Medulla oblongata (tissue), 1 donor: ENCODE measurements at regions not wholly inside any gene's neighbourhood (a gene's known extent, or its start where the extent isn't known, plus 50 kb on each side); places are given as distances from the start of the nearest gene placed in this dataset.

Source experiments
- DNase-seq: peaks from one replicate; pipeline ENCODE4 v3.0.0-alpha.2; 2015; ENCODE audit errors: extremely low spot score

DNA sequence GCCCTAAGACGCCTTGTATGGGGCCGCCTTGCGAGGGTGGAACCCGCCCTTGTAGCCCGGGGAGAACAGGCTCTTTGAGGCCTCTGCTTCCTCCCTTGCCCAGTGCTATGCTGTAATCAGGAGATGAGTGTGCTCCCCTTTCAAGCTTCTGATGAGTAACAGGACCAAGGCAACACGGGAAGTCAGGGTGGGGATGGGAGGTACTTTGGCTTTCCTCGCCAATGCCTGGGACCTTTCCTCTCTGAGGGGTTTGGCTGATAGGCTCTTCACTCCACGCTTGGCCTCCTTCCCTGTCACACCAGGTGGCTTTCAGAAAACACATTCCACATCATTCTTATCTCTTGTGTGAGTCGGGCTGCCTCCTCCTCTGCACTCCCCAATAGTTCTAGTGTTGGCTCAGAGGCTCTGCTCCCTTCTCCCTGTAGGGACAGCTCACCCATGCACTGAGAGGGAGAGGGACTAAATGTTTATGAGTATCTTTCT, 223.7 kb upstream of the TRIB2 start:
- DNase-seq, result peak; percentile 10

DNA sequence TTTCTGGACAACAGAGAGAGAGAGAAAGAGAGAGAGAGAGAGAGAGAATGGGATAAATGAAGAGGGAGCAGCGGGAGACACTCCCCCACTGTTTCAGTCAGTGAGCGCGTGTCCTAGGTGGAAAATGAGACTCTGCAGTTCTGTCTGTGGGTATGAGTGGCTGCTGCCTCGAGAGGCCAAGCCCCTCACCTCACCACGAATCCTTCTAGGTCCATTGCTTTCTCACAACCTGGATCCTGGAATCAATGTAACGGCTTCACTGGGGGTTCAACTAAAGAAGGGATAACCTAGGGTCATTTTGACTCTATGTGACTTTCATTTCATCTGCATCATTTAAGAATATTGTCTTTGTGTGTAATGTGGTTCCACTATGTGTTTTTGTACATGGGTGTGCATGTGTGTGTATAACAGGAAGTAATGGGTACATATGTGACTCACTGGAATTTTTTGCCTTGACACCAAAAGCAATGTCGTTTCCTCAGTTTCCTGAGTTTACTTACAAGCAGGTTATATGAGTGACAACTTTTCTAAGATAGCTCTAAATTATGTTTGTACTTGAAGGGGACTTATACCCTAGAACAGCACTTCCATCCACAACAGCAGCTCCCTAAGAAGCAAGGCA, 221.4 kb upstream of the TRIB2 start:
- DNase-seq, result no peak

DNA sequence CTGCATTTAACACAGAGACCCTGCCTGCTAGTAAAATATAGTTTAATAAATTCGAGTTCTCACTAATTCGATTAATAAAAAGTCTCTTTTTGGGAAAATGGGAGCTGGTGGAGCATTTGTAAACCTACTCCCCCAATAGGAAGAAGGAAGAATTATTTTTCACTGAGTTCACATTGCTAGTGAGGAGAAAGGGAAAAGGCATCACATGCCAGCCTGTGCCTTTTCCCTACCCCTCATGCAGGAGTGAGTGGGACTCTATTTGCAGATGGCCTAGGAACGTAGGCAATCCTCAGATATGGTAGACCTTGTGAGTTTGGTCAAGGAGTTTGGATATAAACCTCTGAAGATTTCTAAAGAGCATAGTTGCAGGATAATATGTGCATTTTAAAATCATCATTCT, 218.4 kb upstream of the TRIB2 start:
- no peak for DNase-seq

DNA sequence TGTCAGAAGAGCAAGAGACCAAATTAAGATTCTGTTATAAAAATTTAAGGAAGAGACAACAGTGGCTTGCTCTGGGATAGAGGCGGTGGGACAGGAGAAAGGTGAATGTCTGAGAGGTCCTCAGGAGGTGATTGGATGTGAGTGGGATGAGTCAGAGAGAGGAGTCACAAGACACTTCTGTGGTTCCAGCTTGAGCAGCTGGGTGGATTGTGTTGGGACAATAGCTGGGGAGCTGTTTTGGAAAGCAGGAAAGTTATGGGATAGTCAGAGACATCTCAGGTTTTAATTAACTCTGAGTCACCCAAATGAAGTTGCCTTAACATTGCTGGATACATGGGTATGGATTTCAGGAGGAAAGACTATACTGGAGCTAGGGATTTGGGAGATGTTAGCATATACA, 218.0 kb upstream of the TRIB2 start:
- no peak for DNase-seq

DNA sequence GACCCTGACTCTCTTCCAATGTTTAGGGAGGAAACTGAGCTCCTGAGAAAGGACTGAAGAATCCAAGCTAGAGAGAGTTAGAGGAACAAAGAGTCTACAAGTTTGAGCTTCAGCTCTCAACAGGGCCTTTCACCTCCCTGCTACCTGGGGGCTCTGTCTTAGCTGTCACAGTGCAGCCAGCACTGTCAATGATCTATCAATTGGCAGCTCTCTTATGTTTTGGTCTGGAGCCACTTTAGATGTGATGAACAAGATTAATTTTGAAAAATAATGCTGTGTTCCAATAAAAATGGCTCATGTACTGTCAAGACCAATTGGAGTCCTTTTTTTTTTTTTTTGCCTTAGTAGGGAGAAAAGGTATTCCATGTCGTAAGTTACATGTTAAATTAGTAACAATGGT, 215.8 kb upstream of the TRIB2 start:
- no peak for DNase-seq

GRCh38 chr2:12501469-12502158, 215.1 kb upstream of the TRIB2 start:
- DNase-seq, result peak; percentile 12

- peak; percentile 22 for DNase-seq
Observed at GRCh38 chr2:12502759-12503158, 214.0 kb upstream of the TRIB2 start.

- no peak for DNase-seq
Observed at GRCh38 chr2:12504443-12504842, 212.3 kb upstream of the TRIB2 start.

- no peak for DNase-seq
Observed at GRCh38 chr2:12506846-12507245, 209.9 kb upstream of the TRIB2 start.

- no peak for DNase-seq
Observed at GRCh38 chr2:12507295-12507694, 209.4 kb upstream of the TRIB2 start.

DNA sequence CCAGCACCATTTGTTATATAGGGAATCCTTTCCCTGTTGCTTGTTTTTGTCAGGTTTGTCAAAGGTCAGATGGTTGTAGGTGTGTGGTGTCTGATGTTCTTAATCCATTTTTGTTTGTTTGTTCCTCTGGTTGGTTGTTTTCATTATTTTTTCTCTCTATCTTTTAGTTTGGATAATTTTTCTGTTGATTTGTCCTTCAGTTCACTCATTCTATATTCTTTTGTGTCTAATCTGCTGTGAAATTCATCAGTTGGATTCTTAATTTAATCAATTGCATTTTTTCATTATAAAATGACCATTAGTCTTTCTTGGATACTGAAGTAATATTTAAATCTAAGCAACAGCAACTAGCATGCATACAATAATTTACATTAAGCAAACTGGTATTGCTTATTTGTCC, 206.7 kb upstream of the TRIB2 start:
- no peak for DNase-seq

DNA sequence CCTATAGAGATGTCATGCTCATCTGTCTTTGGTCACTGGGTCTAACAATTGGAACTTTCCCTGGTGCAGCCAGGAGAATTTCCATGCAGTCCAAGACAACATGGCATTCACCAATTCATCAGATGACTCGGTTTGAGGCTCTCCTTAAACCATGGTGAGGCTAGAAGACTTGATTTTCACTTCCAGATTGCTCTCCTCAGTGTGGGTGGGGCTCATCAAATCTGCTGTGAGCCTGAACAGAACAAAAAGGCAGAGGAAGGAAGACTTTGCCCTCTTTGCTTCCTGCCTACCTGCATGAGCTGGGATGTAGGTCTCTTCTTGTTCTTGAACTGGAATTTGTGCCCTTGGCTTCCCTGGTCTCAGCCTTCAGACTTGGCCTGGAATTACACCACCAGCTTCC, 203.4 kb upstream of the TRIB2 start:
- no peak for DNase-seq

- DNase-seq, result no peak
Observed at GRCh38 chr2:12514168-12514567, 202.6 kb upstream of the TRIB2 start.

DNA sequence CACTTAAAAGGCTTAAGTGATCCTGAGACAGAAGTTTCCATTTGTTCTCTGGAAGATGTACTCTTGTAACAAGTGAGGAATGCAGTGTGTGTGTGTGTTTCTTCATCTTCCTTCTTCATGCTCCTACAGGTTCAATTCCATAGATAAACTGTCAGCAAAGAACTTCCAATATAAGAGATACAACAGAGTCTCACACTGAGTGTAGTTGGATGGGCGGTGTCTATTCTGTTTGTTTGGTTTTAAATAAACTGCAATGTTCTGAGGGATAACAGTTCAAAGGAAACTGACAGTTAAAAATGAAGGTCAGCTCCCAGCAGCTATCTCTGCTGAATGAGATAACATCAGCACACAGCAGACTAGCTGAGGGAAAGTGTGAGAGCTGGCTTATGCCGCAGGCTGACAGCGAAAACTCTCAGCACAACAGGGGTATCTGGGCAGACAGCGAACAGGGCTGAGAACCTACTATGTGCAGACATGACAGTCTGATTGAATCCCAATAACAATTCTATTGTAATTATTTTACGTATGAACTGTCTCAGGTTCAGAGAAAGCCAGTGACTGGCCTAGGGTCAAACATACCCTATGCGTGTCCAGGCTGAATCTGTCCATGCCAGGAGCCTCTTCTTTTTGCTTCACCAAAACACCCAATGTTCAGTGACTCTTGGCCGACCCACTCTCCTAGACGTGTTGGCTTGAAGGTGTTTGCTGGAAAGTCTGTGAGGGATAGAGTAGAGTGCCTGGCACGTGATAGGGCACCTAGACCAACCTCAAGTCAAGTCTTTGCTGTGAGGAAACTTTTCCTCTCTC, 201.9 kb upstream of the TRIB2 start:
- DNase-seq, result no peak

DNA sequence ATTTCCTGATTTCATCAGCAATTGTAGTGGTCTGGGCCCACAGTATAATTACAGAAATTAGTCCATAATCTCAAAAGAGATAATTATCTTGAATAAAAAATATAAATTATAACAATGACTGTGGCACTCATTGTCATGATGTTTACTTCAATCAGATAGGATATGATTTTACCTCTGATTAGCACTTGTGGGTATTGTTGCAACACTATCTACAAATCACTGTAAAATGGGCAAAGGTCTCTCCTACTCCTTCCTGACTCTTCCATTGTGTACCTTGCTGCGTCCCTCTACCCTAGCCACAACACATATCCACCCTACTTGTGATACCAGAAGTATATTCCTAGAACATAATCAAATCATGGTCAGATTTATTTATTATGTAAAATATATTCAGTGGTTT, 200.9 kb upstream of the TRIB2 start:
- no peak for DNase-seq

DNA sequence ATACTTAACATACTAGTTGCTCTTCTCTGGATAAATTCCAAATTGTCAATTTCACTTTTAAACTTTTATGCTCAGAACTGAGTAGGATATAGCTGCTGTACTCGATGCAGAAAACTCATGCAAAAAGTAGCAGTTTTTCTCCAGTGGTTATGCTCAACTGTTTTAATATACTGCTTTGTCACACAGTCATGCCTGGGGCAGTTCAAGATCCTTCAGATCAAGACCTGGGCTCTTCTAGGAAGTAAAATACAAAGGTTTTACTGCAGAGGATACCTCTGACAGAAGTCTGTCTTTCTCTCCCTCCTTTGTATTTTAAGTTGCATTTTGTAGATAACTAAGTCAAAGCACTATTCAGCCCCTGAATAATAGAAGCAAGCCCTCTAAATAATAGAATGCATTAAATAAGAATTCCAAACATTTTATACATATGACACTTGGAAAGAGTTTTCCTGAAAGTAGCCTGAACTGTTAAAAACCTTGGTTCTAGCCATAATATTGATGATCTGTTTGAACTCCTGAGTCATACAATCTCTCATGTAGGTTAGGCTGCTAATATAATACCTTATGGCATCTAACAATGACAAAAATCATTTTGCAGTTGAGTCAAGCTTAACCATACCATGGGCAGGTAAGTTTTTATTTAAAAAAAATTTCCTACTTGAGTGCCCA, 183.3 kb upstream of the TRIB2 start:
- DNase-seq, result no peak

GRCh38 chr2:12534646-12535263, 182.0 kb upstream of the TRIB2 start:
- DNase-seq, result no peak

GRCh38 chr2:12536976-12537375, 179.8 kb upstream of the TRIB2 start:
- DNase-seq, result no peak

DNA sequence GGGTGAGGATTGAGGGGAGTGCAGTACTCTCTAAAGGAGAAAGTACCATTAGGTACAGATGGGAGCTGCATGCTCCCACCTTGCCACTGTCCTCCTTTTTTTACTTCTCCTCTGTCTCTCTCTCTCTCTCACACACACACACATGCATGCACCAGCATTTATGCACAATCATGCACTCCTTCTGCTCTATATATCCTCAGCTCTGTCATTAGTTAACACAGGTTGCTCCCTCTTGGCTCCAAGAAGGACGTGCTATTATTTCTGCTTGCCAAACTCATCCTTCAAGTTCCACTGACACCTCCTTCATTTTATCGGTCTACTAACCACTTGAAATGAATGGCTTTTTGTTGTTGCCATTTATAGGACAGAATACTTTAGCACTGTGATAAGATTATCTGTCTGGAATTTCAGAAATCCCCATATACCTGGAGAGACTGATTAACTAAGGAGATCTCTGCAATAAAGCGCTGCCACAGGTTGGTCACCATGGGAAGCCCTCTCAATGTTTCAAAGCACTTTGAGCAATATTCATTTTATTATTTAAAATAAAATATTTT, 178.5 kb upstream of the TRIB2 start:
- no peak for DNase-seq

GRCh38 chr2:12539336-12539735, 177.4 kb upstream of the TRIB2 start:
- no peak for DNase-seq

- DNase-seq, result no peak
Observed at GRCh38 chr2:12539776-12540562, 176.8 kb upstream of the TRIB2 start.
